GM12872 (cell line): ENCODE measurements at regions not wholly inside any gene's neighbourhood (a gene's known extent, or its start where the extent isn't known, plus 50 kb on each side); places are given as distances from the start of the nearest gene placed in this dataset.

Source experiments
- CTCF ChIP-seq: IDR thresholded peaks from 3 replicates; pipeline ENCODE4 v1.5.1; 2011; ENCODE audit warnings: low read depth, mild to moderate bottlenecking, low read length, moderate library complexity; ENCODE audit not compliant: insufficient read depth

GRCh38 chr13:21885714-21886224 lies 214.9 kb downstream of the FGF9 start:
- TF ChIP-seq CTCF, result no peak

GRCh38 chr13:21889651-21890050 lies 218.8 kb downstream of the FGF9 start:
- no peak for TF ChIP-seq CTCF

GRCh38 chr13:21894091-21894490 lies 223.2 kb downstream of the FGF9 start:
- no peak for TF ChIP-seq CTCF

GRCh38 chr13:21894703-21895699 lies 224.1 kb downstream of the FGF9 start:
- TF ChIP-seq CTCF, result no peak

- TF ChIP-seq CTCF, result no peak
These were observed 224.9 kb downstream of the FGF9 start for GRCh38 chr13:21895779-21896178.

- no peak for TF ChIP-seq CTCF
These were observed 226.3 kb downstream of the FGF9 start for GRCh38 chr13:21897161-21897560.

GRCh38 chr13:21898459-21898858 lies 227.6 kb downstream of the FGF9 start:
- no peak for TF ChIP-seq CTCF
